CD4-positive, alpha-beta T cell (primary cell): ENCODE measurements at regions not wholly inside any gene's neighbourhood (a gene's known extent, or its start where the extent isn't known, plus 50 kb on each side); places are given as distances from the start of the nearest gene placed in this dataset.

ENCODE experiments used
- ATAC-seq: fragments of 200-7000 bp; cut with Tn5 transposase; one replicate; pipeline ENCODE4 v1.10.0; 2022; ENCODE audit warnings: mild to moderate bottlenecking; ENCODE audit not compliant: poor library complexity
- CTCF ChIA-PET: fragments of 350-600 bp; sonication (Branson Sonifier 250); formaldehyde crosslinking; loops from one replicate; lab custom pipeline; 2021; ENCODE audit warnings: antibody characterized with exemption, inconsistent platforms; lab: Charles Lee
- POLR2A ChIA-PET: fragments of 350-600 bp; sonication (Branson Sonifier 250); formaldehyde crosslinking; loops from one replicate; lab custom pipeline; 2021; ENCODE audit warnings: antibody characterized with exemption, inconsistent platforms; lab: Charles Lee
- DNase-seq, 14 experiments: peaks; one replicate each; pipeline ENCODE4 v3.0.0-alpha.2; 2013 to 2020; ENCODE audit warnings: mixed read lengths in 2 of 14
- H3K27ac ChIP-seq, 2 donors: one replicate each; pipeline versions ENCODE4 v1.5.1 to v1.7.0; 2013; ENCODE audit warnings: low read length in 2 of 2, low read depth in 1 of 2, mild to moderate bottlenecking in 1 of 2
- H3K27me3 ChIP-seq, 2 experiments: 1 replicate in 1 of 2; 2 replicates in 1 of 2; pipeline versions ENCODE4 v1.6.1 to v1.7.0; 2013; ENCODE audit warnings: low read length in 2 of 2, control low read depth in 1 of 2, mild to moderate bottlenecking in 1 of 2, moderate library complexity in 1 of 2; ENCODE audit not compliant: insufficient read depth in 2 of 2, control insufficient read depth in 1 of 2
- H3K36me3 ChIP-seq: one replicate; pipeline ENCODE4 v1.6.1; 2013; ENCODE audit warnings: low read length, control low read depth; ENCODE audit not compliant: insufficient read depth
- H3K4me1 ChIP-seq: one replicate; pipeline ENCODE4 v1.6.1; 2013; ENCODE audit warnings: low read length, control low read depth; ENCODE audit not compliant: insufficient read depth
- H3K4me3 ChIP-seq: one replicate; pipeline ENCODE4 v1.5.1; 2013; ENCODE audit warnings: mild to moderate bottlenecking, low read length, moderate library complexity
- H3K9me3 ChIP-seq, 2 experiments: 1 replicate in 1 of 2; 2 replicates in 1 of 2; pipeline versions ENCODE4 v1.6.1 to v1.7.0; 2013; ENCODE audit warnings: low read length in 2 of 2, mild to moderate bottlenecking in 2 of 2, control low read depth in 1 of 2, moderate library complexity in 1 of 2; ENCODE audit not compliant: control insufficient read depth in 1 of 2, insufficient read depth in 1 of 2
- H3K27ac Mint-ChIP-seq: one replicate; pipeline ENCODE4 v1.8.0; 2020; ENCODE audit warnings: mixed read lengths
- H3K27me3 Mint-ChIP-seq: one replicate; pipeline ENCODE4 v1.8.0; 2021; ENCODE audit warnings: mixed read lengths
- H3K36me3 Mint-ChIP-seq: one replicate; pipeline ENCODE4 v1.8.0; 2021; ENCODE audit warnings: low read depth, mixed read lengths
- H3K4me1 Mint-ChIP-seq: one replicate; pipeline ENCODE4 v1.8.0; 2021; ENCODE audit warnings: low read depth, mixed read lengths
- H3K4me3 Mint-ChIP-seq: one replicate; pipeline ENCODE4 v1.8.0; 2020; ENCODE audit warnings: mild to moderate bottlenecking, mixed read lengths
- H3K9me3 Mint-ChIP-seq: one replicate; pipeline ENCODE4 v1.8.0; 2020; ENCODE audit warnings: mixed read lengths
- CTCF ChIP-seq: fragments of 200-600 bp; IDR thresholded peaks from one replicate; pipeline ENCODE4 v1.8.0; 2022; ENCODE audit warnings: antibody characterized with exemption, mild to moderate bottlenecking
- intact Hi-C, 2 experiments: fragments of 100-400 bp; cut with DNase I in 1 of 2; cut with micrococcal nuclease in 1 of 2; formaldehyde crosslinking; loops; one replicate each; pipeline versions ENCODE4 v1.15.1 to v1.9.0; 2023 to 2025; cut with DNase I, micrococcal nuclease

GRCh38 chr4:159487284-159487747 is 384.4 kb downstream of the RAPGEF2 start:
- Histone ChIP-seq H3K27me3 (peaks cover 0 to 12% of the 10 kb centered on the region in 2 experiments), H3K9me3 (peaks cover 0 to 4% of the 10 kb centered on the region in 2 experiments), H3K4me1 (no peaks in the 10 kb centered on the region), H3K36me3 (no peaks in the 10 kb centered on the region), H3K4me3 (no peak overlapping the region), H3K27ac (no peak overlapping the region)
- peak; percentile 69 for TF ChIP-seq CTCF
- POLR2A ChIA-PET: no interaction called here
- CTCF ChIA-PET: no interaction called here
- H3K4me3 Mint-ChIP-seq: no peak overlapping the region
- no peaks in the 10 kb centered on the region for H3K36me3 Mint-ChIP-seq
- no peaks in the 10 kb centered on the region for H3K4me1 Mint-ChIP-seq
- H3K9me3 Mint-ChIP-seq: no peaks in the 10 kb centered on the region
- no peak overlapping the region for H3K27ac Mint-ChIP-seq
- ATAC-seq: peak; percentile 41
- peak in 4 of 14 experiments; percentile 3 to 54 (median 39) for DNase-seq
- H3K27me3 Mint-ChIP-seq: peaks cover 22% of the 10 kb centered on the region
- intact Hi-C loops: no loop called here

GRCh38 chr4:159489646-159490045 is 386.8 kb downstream of the RAPGEF2 start:
- no peaks in the 10 kb centered on the region for H3K4me1 Mint-ChIP-seq
- POLR2A ChIA-PET: no interaction called here

GRCh38 chr4:159495515-159496236 is 392.8 kb downstream of the RAPGEF2 start:
- Mint-ChIP-seq H3K27ac (no peak overlapping the region), H3K4me3 (no peak overlapping the region), H3K36me3 (no peaks in the 10 kb centered on the region), H3K9me3 (no peaks in the 10 kb centered on the region), H3K4me1 (no peaks in the 10 kb centered on the region), H3K27me3 (peaks cover 9% of the 10 kb centered on the region)
- no peaks in the 10 kb centered on the region for H3K36me3 ChIP-seq
- no peak for ATAC-seq
- CTCF ChIA-PET: interaction anchor here (0.7 kb wide), 1 partner anchor 9 kb away, joined by 3 read pairs; no protein-coding TSS in a partner anchor
- no peaks in the 10 kb centered on the region for H3K4me1 ChIP-seq
- TF ChIP-seq CTCF: no peak
- POLR2A ChIA-PET: no interaction called here
- H3K27me3 ChIP-seq: peaks cover 0 to 3% of the 10 kb centered on the region in 2 experiments
- intact Hi-C loops: no loop called here
- H3K4me3 ChIP-seq: no peak overlapping the region
- H3K27ac ChIP-seq: no peak overlapping the region
- no peak for DNase-seq
- H3K9me3 ChIP-seq: peaks cover 0 to 4% of the 10 kb centered on the region in 2 experiments

More at GRCh38 chr4:159489646-159490045, 386.8 kb downstream of the RAPGEF2 start:
- H3K4me3 ChIP-seq: no peak overlapping the region
- peaks cover 0 to 4% of the 10 kb centered on the region in 2 experiments for H3K9me3 ChIP-seq
- Mint-ChIP-seq H3K4me3 (no peak overlapping the region), H3K27ac (no peak overlapping the region), H3K27me3 (peaks cover 17% of the 10 kb centered on the region), H3K9me3 (no peaks in the 10 kb centered on the region), H3K36me3 (no peaks in the 10 kb centered on the region)
- H3K4me1 ChIP-seq: no peaks in the 10 kb centered on the region
- peaks cover 3 to 8% of the 10 kb centered on the region in 2 experiments for H3K27me3 ChIP-seq
- intact Hi-C loops: no loop called here
- H3K36me3 ChIP-seq: no peaks in the 10 kb centered on the region
- ATAC-seq: no peak
- no peak for DNase-seq
- H3K27ac ChIP-seq: no peak overlapping the region
- CTCF ChIA-PET: no interaction called here
- TF ChIP-seq CTCF: no peak
